HG03139 (cell line): ENCODE measurements at regions not wholly inside any gene's neighbourhood (a gene's known extent, or its start where the extent isn't known, plus 50 kb on each side); places are given as distances from the start of the nearest gene placed in this dataset.

Experiments
- ATAC-seq: cut with Tn5 transposase; IDR thresholded peaks from one replicate; pipeline ENCODE4 v1.9.1; 2021; ENCODE audit not compliant: unreplicated experiment

- ATAC-seq, result no peak
Measured at GRCh38 chr13:61874970-61875579, 459.4 kb upstream of the PCDH20 start.

- ATAC-seq, result no peak
Measured at GRCh38 chr13:61873717-61874116, 458.1 kb upstream of the PCDH20 start.

- ATAC-seq, result no peak
Measured at GRCh38 chr13:61857198-61857597, 441.5 kb upstream of the PCDH20 start.

GRCh38 chr13:61852116-61852619 is 436.5 kb upstream of the PCDH20 start:
- ATAC-seq, result no peak

GRCh38 chr13:61850794-61851193 is 435.1 kb upstream of the PCDH20 start:
- ATAC-seq, result no peak

GRCh38 chr13:61838568-61838967 is 422.9 kb upstream of the PCDH20 start:
- no peak for ATAC-seq

GRCh38 chr13:61833228-61833627 is 417.6 kb upstream of the PCDH20 start:
- ATAC-seq, result no peak

- no peak for ATAC-seq
Measured at GRCh38 chr13:61831026-61831425, 415.4 kb upstream of the PCDH20 start.

GRCh38 chr13:61830475-61830874 is 414.8 kb upstream of the PCDH20 start:
- ATAC-seq, result no peak

- no peak for ATAC-seq
Measured at GRCh38 chr13:61824168-61824567, 408.5 kb upstream of the PCDH20 start.

- no peak for ATAC-seq
Measured at GRCh38 chr13:61812286-61812685, 396.6 kb upstream of the PCDH20 start.

GRCh38 chr13:61810065-61810464 is 394.4 kb upstream of the PCDH20 start:
- ATAC-seq, result no peak

GRCh38 chr13:61797397-61797796 is 381.7 kb upstream of the PCDH20 start:
- ATAC-seq, result no peak

GRCh38 chr13:61795580-61795979 is 379.9 kb upstream of the PCDH20 start:
- no peak for ATAC-seq

- ATAC-seq, result no peak
Measured at GRCh38 chr13:61779456-61779855, 363.8 kb upstream of the PCDH20 start.

GRCh38 chr13:61778531-61778930 is 362.9 kb upstream of the PCDH20 start:
- ATAC-seq, result no peak

GRCh38 chr13:61777899-61778298 is 362.2 kb upstream of the PCDH20 start:
- ATAC-seq, result no peak

GRCh38 chr13:61777271-61777670 is 361.6 kb upstream of the PCDH20 start:
- ATAC-seq, result no peak

- ATAC-seq, result no peak
Measured at GRCh38 chr13:61774903-61775302, 359.3 kb upstream of the PCDH20 start.

GRCh38 chr13:61770681-61771080 is 355.0 kb upstream of the PCDH20 start:
- ATAC-seq, result no peak

- no peak for ATAC-seq
Measured at GRCh38 chr13:61768175-61768574, 352.5 kb upstream of the PCDH20 start.

- no peak for ATAC-seq
Measured at GRCh38 chr13:61766667-61767058, 351.0 kb upstream of the PCDH20 start.

GRCh38 chr13:61765940-61766666 is 350.5 kb upstream of the PCDH20 start:
- no peak for ATAC-seq
